ENCODE measurements at regions not wholly inside any gene's neighbourhood (a gene's known extent, or its start where the extent isn't known, plus 50 kb on each side); places are given as distances from the start of the nearest gene placed in this dataset.

- Mint-ChIP-seq H3K9me3 (ENCODE audit: unreplicated experiment) (peaks cover 4% of the 10 kb centered on the region), H3K4me1 (ENCODE audit: low read depth, unreplicated experiment) (peaks cover 21% of the 10 kb centered on the region), H3K27me3 (ENCODE audit: unreplicated experiment) (peaks cover 7% of the 10 kb centered on the region), H3K4me3 (ENCODE audit: unreplicated experiment) (no peak overlapping the region), H3K36me3 (ENCODE audit: unreplicated experiment) (peaks cover 4% of the 10 kb centered on the region), H3K27ac (ENCODE audit: unreplicated experiment) (no peak overlapping the region)
- TF ChIP-seq CTCF (IDR thresholded peaks at IDR 0.05; ENCODE audit: partially characterized antibody, unreplicated experiment) = no peak
- no peak for DNase-seq
These were observed 173.5 kb upstream of the LHX5 start for GRCh38 chr12:113645183-113645582.

GRCh38 chr12:113643177-113643974 lies 171.7 kb upstream of the LHX5 start:
- H3K27me3 Mint-ChIP-seq (ENCODE audit: unreplicated experiment) = peaks cover 9% of the 10 kb centered on the region
- H3K4me1 Mint-ChIP-seq (ENCODE audit: low read depth, unreplicated experiment) = peaks cover 10% of the 10 kb centered on the region
- no peak for DNase-seq

GRCh38 chr12:113642672-113643071 lies 171.0 kb upstream of the LHX5 start:
- Mint-ChIP-seq H3K4me1 (ENCODE audit: low read depth, unreplicated experiment) (peaks cover 6% of the 10 kb centered on the region), H3K27me3 (ENCODE audit: unreplicated experiment) (peaks cover 9% of the 10 kb centered on the region), H3K27ac (ENCODE audit: unreplicated experiment) (no peak overlapping the region), H3K9me3 (ENCODE audit: unreplicated experiment) (peaks cover 6% of the 10 kb centered on the region), H3K4me3 (ENCODE audit: unreplicated experiment) (no peak overlapping the region), H3K36me3 (ENCODE audit: unreplicated experiment) (peaks cover 4% of the 10 kb centered on the region)
- no peak for DNase-seq
- no peak for TF ChIP-seq CTCF (IDR thresholded peaks at IDR 0.05; ENCODE audit: partially characterized antibody, unreplicated experiment)

More at GRCh38 chr12:113643177-113643974, 171.7 kb upstream of the LHX5 start:
- H3K27ac Mint-ChIP-seq (ENCODE audit: unreplicated experiment) = no peak overlapping the region
- H3K4me3 Mint-ChIP-seq (ENCODE audit: unreplicated experiment) = no peak overlapping the region
- peaks cover 6% of the 10 kb centered on the region for H3K9me3 Mint-ChIP-seq (ENCODE audit: unreplicated experiment)
- H3K36me3 Mint-ChIP-seq (ENCODE audit: unreplicated experiment) = peaks cover 4% of the 10 kb centered on the region
- no peak for TF ChIP-seq CTCF (IDR thresholded peaks at IDR 0.05; ENCODE audit: partially characterized antibody, unreplicated experiment)

GRCh38 chr12:113642216-113642615 lies 170.5 kb upstream of the LHX5 start:
- TF ChIP-seq CTCF (IDR thresholded peaks at IDR 0.05; ENCODE audit: partially characterized antibody, unreplicated experiment) = no peak
- peaks cover 6% of the 10 kb centered on the region for H3K9me3 Mint-ChIP-seq (ENCODE audit: unreplicated experiment)
- H3K27ac Mint-ChIP-seq (ENCODE audit: unreplicated experiment) = no peak overlapping the region
- DNase-seq = no peak
- H3K4me3 Mint-ChIP-seq (ENCODE audit: unreplicated experiment) = no peak overlapping the region
- H3K4me1 Mint-ChIP-seq (ENCODE audit: low read depth, unreplicated experiment) = peaks cover 3% of the 10 kb centered on the region
- peaks cover 4% of the 10 kb centered on the region for H3K36me3 Mint-ChIP-seq (ENCODE audit: unreplicated experiment)
- H3K27me3 Mint-ChIP-seq (ENCODE audit: unreplicated experiment) = peaks cover 9% of the 10 kb centered on the region

- Mint-ChIP-seq H3K9me3 (ENCODE audit: unreplicated experiment) (peaks cover 6% of the 10 kb centered on the region), H3K36me3 (ENCODE audit: unreplicated experiment) (peaks cover 4% of the 10 kb centered on the region), H3K4me1 (ENCODE audit: low read depth, unreplicated experiment) (peaks cover 3% of the 10 kb centered on the region), H3K27ac (ENCODE audit: unreplicated experiment) (peak overlapping the region; percentile 12), H3K4me3 (ENCODE audit: unreplicated experiment) (no peak overlapping the region), H3K27me3 (ENCODE audit: unreplicated experiment) (peaks cover 7% of the 10 kb centered on the region)
- TF ChIP-seq CTCF (IDR thresholded peaks at IDR 0.05; ENCODE audit: partially characterized antibody, unreplicated experiment) = no peak
- DNase-seq = no peak
These were observed 169.9 kb upstream of the LHX5 start for GRCh38 chr12:113641426-113642030.
